ENCODE measurements at regions not wholly inside any gene's neighbourhood (a gene's known extent, or its start where the extent isn't known, plus 50 kb on each side); places are given as distances from the start of the nearest gene placed in this dataset.

DNA sequence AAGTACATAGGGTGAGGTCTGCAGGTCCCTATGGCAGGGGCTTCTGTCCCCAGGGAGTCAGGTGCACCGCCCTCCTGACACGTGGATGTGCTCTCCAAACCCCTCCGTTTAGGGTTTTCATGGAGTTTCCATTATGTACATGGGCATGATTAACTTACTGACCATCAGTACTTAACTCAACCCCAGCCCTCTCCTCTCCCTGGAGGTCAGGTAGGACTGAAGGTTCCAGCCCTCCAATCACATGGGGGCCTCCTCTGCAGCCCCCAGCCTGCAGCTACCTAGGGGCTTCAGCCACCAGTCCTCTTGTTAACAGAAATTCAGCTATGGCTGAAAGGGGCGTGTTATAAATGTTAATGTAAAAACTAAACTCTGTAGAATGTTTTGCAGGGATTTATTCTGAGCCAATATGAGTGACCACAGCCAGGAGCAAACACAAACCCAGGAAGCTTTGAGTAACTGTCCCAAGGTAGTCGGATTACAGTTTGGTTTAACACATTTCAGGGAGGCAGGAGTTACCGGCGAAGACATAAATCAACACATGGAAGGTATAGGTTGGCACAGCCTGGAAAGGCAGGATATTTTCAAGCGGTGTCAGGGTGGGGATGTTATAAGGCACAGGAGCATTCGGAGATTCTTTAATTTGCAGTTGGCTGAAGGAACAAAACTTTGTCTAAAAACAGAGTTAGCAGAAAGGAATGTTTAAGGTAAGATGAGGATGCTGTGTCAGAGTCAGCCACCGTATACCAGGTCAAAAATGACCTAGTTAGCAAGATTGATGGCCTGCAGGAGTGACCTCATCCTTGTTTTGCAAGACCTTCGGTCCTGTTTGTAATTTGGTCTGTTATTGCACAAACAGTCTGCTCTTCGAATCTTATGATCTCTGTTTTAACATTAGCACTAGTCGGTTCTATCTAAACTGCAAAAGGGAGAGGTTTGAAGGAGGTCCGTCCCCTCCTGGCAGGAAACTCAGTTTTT, 75.2 kb downstream of the TNFAIP2 start:
- peaks cover 0 to 5% of the 10 kb centered on the region in 2 experiments for H3K4me1 ChIP-seq (ENCODE audit: control insufficient read depth in 1 of 2, insufficient read depth in 2 of 2, low read length in 2 of 2)
- H3K9ac ChIP-seq (ENCODE audit: low read length), result no peak overlapping the region
- H3K27me3 ChIP-seq (ENCODE audit: insufficient read depth, low read length), result no peaks in the 10 kb centered on the region
- no peak overlapping the region for H2BK12ac ChIP-seq (ENCODE audit: low read length)
- H3K27ac ChIP-seq (ENCODE audit: low read depth, low read length), result no peak overlapping the region
- H2AFZ ChIP-seq (ENCODE audit: insufficient read depth, low read length, poor library complexity), result no peak overlapping the region
- H4K8ac ChIP-seq (ENCODE audit: low read depth, low read length), result no peak overlapping the region
- no peak overlapping the region for H2BK5ac ChIP-seq (ENCODE audit: low read depth, low read length, poor library complexity)
- H3K9me3 ChIP-seq (ENCODE audit: insufficient read depth, low read depth, low read length), result peaks cover 9% of the 10 kb centered on the region
- H3K4me2 ChIP-seq (ENCODE audit: low read length), result no peak overlapping the region
- peak; percentile 88 to 96 for DNase-seq
- no peaks in the 10 kb centered on the region for H3K79me2 ChIP-seq (ENCODE audit: control insufficient read depth, insufficient read depth, low read length, poor library complexity)
- no peak overlapping the region for H3K4me3 ChIP-seq (ENCODE audit: low read depth, low read length)
- H3K23ac ChIP-seq (ENCODE audit: low read length), result no peak overlapping the region
- no peak overlapping the region for H3K18ac ChIP-seq (ENCODE audit: low read length)
- no peaks in the 10 kb centered on the region for H3K36me3 ChIP-seq (ENCODE audit: control insufficient read depth in 1 of 2, insufficient read depth in 2 of 2, low read length in 2 of 2)
- H2AK5ac ChIP-seq (ENCODE audit: low read length), result no peak overlapping the region
- no peak overlapping the region for H3K14ac ChIP-seq (ENCODE audit: low read length)
- no peak overlapping the region for H2BK120ac ChIP-seq (ENCODE audit: insufficient read depth, low read length, poor library complexity)
- H4K91ac ChIP-seq (ENCODE audit: low read depth, low read length), result no peak overlapping the region
- no CpG with 5 or more reads among the region's 14 CpGs for WGBS (ENCODE audit: extremely low coverage, insufficient coverage, insufficient read length)
- H3K4ac ChIP-seq (ENCODE audit: low read depth, low read length), result no peak overlapping the region
- H4K12ac ChIP-seq (ENCODE audit: low read depth, low read length), result no peak overlapping the region
- no peaks in the 10 kb centered on the region for H3K79me1 ChIP-seq (ENCODE audit: low read length)

DNA sequence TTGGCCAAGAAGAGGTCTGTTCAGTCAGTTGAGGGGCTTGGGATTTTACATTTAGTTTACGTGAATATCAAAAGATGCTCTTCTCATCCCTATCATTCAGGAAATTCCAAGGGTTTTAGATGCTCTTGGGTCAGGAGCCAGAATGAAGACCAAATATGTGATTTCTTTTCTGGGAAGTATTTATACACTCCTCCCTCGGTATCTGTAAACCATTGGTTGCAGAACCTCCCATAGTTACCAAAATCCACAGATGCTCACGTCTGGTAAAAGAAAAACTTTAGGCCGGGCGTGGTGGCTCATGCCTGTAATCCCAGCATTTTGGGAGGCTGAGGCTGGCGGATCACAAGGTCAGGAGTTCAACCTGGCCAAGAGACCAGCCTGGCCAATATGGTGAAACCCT, 75.9 kb downstream of the TNFAIP2 start:
- no peak overlapping the region for H4K8ac ChIP-seq (ENCODE audit: low read depth, low read length)

DNA sequence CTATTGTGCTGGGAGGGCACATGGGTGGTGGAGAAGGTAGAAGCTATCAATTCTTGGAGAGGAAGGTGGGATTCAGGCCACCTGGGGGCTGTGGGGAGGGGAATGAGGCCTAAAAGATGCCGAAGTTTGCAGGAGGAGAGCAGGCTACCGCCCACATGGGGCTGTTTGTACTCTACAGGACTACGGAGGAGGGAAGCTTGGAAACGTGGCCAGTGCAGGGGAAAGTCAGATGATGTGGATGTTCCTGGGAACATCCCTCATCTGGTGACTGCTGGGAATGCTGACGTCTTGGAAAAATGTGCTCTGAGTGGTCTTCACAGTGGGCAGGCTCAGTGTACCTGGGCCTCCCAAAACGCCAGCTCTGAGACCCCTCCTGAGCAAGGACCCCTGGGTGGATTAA, 78.5 kb downstream of the TNFAIP2 start:
- H4K8ac ChIP-seq (ENCODE audit: low read depth, low read length), result no peak overlapping the region
- no peak overlapping the region for H3K4ac ChIP-seq (ENCODE audit: low read depth, low read length)
- no peak overlapping the region for H4K91ac ChIP-seq (ENCODE audit: low read depth, low read length)
- H2BK12ac ChIP-seq (ENCODE audit: low read length), result no peak overlapping the region
- H2AK5ac ChIP-seq (ENCODE audit: low read length), result no peak overlapping the region
- H2BK120ac ChIP-seq (ENCODE audit: insufficient read depth, low read length, poor library complexity), result no peak overlapping the region
- no peak overlapping the region for H2BK5ac ChIP-seq (ENCODE audit: low read depth, low read length, poor library complexity)
- H3K9me3 ChIP-seq (ENCODE audit: insufficient read depth, low read depth, low read length), result peaks cover 24% of the 10 kb centered on the region
- H3K18ac ChIP-seq (ENCODE audit: low read length), result no peak overlapping the region
- no peak overlapping the region for H4K12ac ChIP-seq (ENCODE audit: low read depth, low read length)
- H3K27ac ChIP-seq (ENCODE audit: low read depth, low read length), result no peak overlapping the region
- peaks cover 5% of the 10 kb centered on the region for H3K27me3 ChIP-seq (ENCODE audit: insufficient read depth, low read length)
- no peak overlapping the region for H3K4me2 ChIP-seq (ENCODE audit: low read length)
- peaks cover 0 to 3% of the 10 kb centered on the region in 2 experiments for H3K36me3 ChIP-seq (ENCODE audit: control insufficient read depth in 1 of 2, insufficient read depth in 2 of 2, low read length in 2 of 2)
- H3K79me1 ChIP-seq (ENCODE audit: low read length), result peaks cover 2% of the 10 kb centered on the region
- no peak overlapping the region for H3K4me3 ChIP-seq (ENCODE audit: low read depth, low read length)
- H3K4me1 ChIP-seq (ENCODE audit: control insufficient read depth in 1 of 2, insufficient read depth in 2 of 2, low read length in 2 of 2), result peaks cover 3 to 5% of the 10 kb centered on the region in 2 experiments
- H3K79me2 ChIP-seq (ENCODE audit: control insufficient read depth, insufficient read depth, low read length, poor library complexity), result no peaks in the 10 kb centered on the region
- H3K9ac ChIP-seq (ENCODE audit: low read length), result no peak overlapping the region
- H3K23ac ChIP-seq (ENCODE audit: low read length), result no peak overlapping the region
- H2AFZ ChIP-seq (ENCODE audit: insufficient read depth, low read length, poor library complexity), result no peak overlapping the region
- no peak overlapping the region for H3K14ac ChIP-seq (ENCODE audit: low read length)
- DNase-seq, result no peak
- no CpG with 5 or more reads among the region's 6 CpGs for WGBS (ENCODE audit: extremely low coverage, insufficient coverage, insufficient read length)

More for the DNA sequence above, 75.9 kb downstream of the TNFAIP2 start:
- Histone ChIP-seq H3K79me1 (ENCODE audit: low read length) (no peaks in the 10 kb centered on the region), H4K91ac (ENCODE audit: low read depth, low read length) (no peak overlapping the region), H3K27me3 (ENCODE audit: insufficient read depth, low read length) (no peaks in the 10 kb centered on the region), H2AK5ac (ENCODE audit: low read length) (no peak overlapping the region), H3K9ac (ENCODE audit: low read length) (no peak overlapping the region), H2BK120ac (ENCODE audit: insufficient read depth, low read length, poor library complexity) (no peak overlapping the region), H3K18ac (ENCODE audit: low read length) (no peak overlapping the region), H2BK12ac (ENCODE audit: low read length) (no peak overlapping the region), H3K36me3 (ENCODE audit: control insufficient read depth in 1 of 2, insufficient read depth in 2 of 2, low read length in 2 of 2) (no peaks in the 10 kb centered on the region), H3K23ac (ENCODE audit: low read length) (no peak overlapping the region), H3K27ac (ENCODE audit: low read depth, low read length) (no peak overlapping the region), H3K79me2 (ENCODE audit: control insufficient read depth, insufficient read depth, low read length, poor library complexity) (no peaks in the 10 kb centered on the region), H3K4ac (ENCODE audit: low read depth, low read length) (no peak overlapping the region), H4K12ac (ENCODE audit: low read depth, low read length) (no peak overlapping the region), H3K14ac (ENCODE audit: low read length) (no peak overlapping the region), H3K4me1 (ENCODE audit: control insufficient read depth in 1 of 2, insufficient read depth in 2 of 2, low read length in 2 of 2) (peaks cover 0 to 5% of the 10 kb centered on the region in 2 experiments), H2AFZ (ENCODE audit: insufficient read depth, low read length, poor library complexity) (no peak overlapping the region), H3K4me3 (ENCODE audit: low read depth, low read length) (no peak overlapping the region), H3K4me2 (ENCODE audit: low read length) (no peak overlapping the region), H2BK5ac (ENCODE audit: low read depth, low read length, poor library complexity) (no peak overlapping the region), H3K9me3 (ENCODE audit: insufficient read depth, low read depth, low read length) (peaks cover 12% of the 10 kb centered on the region)
- no CpG with 5 or more reads among the region's 6 CpGs for WGBS (ENCODE audit: extremely low coverage, insufficient coverage, insufficient read length)
- DNase-seq, result peak in 1 of 2 donors; percentile 72

DNA sequence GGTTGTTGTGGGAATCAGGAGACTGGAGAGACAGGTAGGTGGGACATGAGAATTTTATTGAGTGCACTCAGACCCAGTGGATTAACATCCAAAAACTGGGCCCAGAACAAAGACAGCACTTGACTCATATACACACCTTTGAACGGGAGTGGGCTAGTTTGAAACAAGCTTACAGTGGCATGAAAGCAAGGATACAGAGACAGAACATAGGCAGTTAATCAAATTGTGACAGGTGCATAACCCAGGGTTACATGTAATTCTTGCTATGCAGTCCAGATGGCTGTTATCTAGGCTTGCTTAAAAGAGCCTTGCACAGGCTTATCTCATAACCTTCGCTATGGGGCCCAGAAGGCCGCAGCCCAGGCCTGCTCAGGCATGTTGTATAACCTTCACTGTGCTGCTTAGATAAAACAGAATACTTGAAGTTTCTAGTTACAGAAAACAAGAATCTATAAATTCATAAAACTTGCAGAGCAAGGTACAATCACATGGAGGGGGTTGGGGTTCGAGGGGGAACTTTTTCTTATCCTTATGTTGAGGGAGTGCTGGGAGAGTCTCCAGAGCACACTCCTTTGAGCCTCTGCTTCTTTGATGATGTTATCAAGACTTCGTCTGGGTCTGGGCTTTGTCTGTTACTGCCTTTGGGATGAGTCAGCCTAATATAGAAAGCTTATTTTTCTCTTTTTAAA, 81.7 kb downstream of the TNFAIP2 start:
- no peak overlapping the region for H3K4me2 ChIP-seq (ENCODE audit: low read length)
- no peak overlapping the region for H2AK5ac ChIP-seq (ENCODE audit: low read length)
- H4K91ac ChIP-seq (ENCODE audit: low read depth, low read length), result no peak overlapping the region
- peaks cover 3 to 6% of the 10 kb centered on the region in 2 experiments for H3K4me1 ChIP-seq (ENCODE audit: control insufficient read depth in 1 of 2, insufficient read depth in 2 of 2, low read length in 2 of 2)
- no peak overlapping the region for H3K9ac ChIP-seq (ENCODE audit: low read length)
- H3K4ac ChIP-seq (ENCODE audit: low read depth, low read length), result no peak overlapping the region
- H3K14ac ChIP-seq (ENCODE audit: low read length), result no peak overlapping the region
- peaks cover 19% of the 10 kb centered on the region for H3K27me3 ChIP-seq (ENCODE audit: insufficient read depth, low read length)
- H2BK12ac ChIP-seq (ENCODE audit: low read length), result no peak overlapping the region
- no peak overlapping the region for H2AFZ ChIP-seq (ENCODE audit: insufficient read depth, low read length, poor library complexity)
- no peak overlapping the region for H2BK120ac ChIP-seq (ENCODE audit: insufficient read depth, low read length, poor library complexity)
- DNase-seq, result peak; percentile 33 to 77
- no CpG with 5 or more reads among the region's 5 CpGs for WGBS (ENCODE audit: extremely low coverage, insufficient coverage, insufficient read length)
- H3K27ac ChIP-seq (ENCODE audit: low read depth, low read length), result no peak overlapping the region
- peaks cover 2% of the 10 kb centered on the region for H3K79me1 ChIP-seq (ENCODE audit: low read length)
- no peak overlapping the region for H3K23ac ChIP-seq (ENCODE audit: low read length)
- H4K12ac ChIP-seq (ENCODE audit: low read depth, low read length), result no peak overlapping the region
- no peak overlapping the region for H4K8ac ChIP-seq (ENCODE audit: low read depth, low read length)
- H2BK5ac ChIP-seq (ENCODE audit: low read depth, low read length, poor library complexity), result no peak overlapping the region
- H3K4me3 ChIP-seq (ENCODE audit: low read depth, low read length), result no peak overlapping the region
- H3K9me3 ChIP-seq (ENCODE audit: insufficient read depth, low read depth, low read length), result peaks cover 30% of the 10 kb centered on the region
- H3K18ac ChIP-seq (ENCODE audit: low read length), result no peak overlapping the region
- H3K36me3 ChIP-seq (ENCODE audit: control insufficient read depth in 1 of 2, insufficient read depth in 2 of 2, low read length in 2 of 2), result peaks cover 0 to 3% of the 10 kb centered on the region in 2 experiments
- H3K79me2 ChIP-seq (ENCODE audit: control insufficient read depth, insufficient read depth, low read length, poor library complexity), result no peaks in the 10 kb centered on the region

All from trophoblast cell (in vitro differentiated cells and primary cell).